DOHH2 (cell line): ENCODE measurements at regions not wholly inside any gene's neighbourhood (a gene's known extent, or its start where the extent isn't known, plus 50 kb on each side); places are given as distances from the start of the nearest gene placed in this dataset.

Source experiments
- EZH2phosphoT487 ChIP-seq: fragments of 200-600 bp; sonication (generic); IDR thresholded peaks from 2 replicates; pipeline ENCODE4 v1.6.1; 2017; ENCODE audit warnings: borderline replicate concordance, mild to moderate bottlenecking, antibody characterized with exemption, low read length, moderate library complexity, mixed read lengths
- TF ChIP-seq, protein P1 (sequence below): fragments of 200-600 bp; sonication (generic); IDR thresholded peaks from one replicate; pipeline ENCODE4 v1.5.1; 2014; ENCODE audit warnings: antibody characterized with exemption, mild to moderate bottlenecking, low read depth, low read length; ENCODE audit not compliant: poor library complexity, severe bottlenecking

DNA sequence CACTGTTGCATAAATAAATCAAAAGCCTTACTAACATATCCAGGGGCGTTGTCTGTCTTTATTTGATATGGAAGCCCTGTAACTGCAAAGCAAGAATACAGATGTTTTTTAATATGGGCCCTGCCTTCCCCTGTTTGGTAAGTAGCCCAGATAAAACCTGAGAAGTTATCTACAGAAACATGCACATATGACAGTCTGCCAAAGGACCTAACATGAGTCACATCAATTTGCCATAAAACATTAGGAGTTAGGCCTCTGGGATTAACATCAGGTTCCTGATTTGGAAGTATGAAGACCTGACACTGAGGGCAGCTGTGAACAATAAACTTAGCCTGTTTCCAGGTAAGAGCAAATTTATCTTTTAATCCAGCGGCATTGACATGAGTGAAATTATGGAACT, 1588.8 kb downstream of the REEP3 start:
- TF ChIP-seq, protein P1, sequence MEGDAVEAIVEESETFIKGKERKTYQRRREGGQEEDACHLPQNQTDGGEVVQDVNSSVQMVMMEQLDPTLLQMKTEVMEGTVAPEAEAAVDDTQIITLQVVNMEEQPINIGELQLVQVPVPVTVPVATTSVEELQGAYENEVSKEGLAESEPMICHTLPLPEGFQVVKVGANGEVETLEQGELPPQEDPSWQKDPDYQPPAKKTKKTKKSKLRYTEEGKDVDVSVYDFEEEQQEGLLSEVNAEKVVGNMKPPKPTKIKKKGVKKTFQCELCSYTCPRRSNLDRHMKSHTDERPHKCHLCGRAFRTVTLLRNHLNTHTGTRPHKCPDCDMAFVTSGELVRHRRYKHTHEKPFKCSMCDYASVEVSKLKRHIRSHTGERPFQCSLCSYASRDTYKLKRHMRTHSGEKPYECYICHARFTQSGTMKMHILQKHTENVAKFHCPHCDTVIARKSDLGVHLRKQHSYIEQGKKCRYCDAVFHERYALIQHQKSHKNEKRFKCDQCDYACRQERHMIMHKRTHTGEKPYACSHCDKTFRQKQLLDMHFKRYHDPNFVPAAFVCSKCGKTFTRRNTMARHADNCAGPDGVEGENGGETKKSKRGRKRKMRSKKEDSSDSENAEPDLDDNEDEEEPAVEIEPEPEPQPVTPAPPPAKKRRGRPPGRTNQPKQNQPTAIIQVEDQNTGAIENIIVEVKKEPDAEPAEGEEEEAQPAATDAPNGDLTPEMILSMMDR, result no peak
- no peak for TF ChIP-seq EZH2phosphoT487
